HL-60 (cell line): ENCODE measurements at regions not wholly inside any gene's neighbourhood (a gene's known extent, or its start where the extent isn't known, plus 50 kb on each side); places are given as distances from the start of the nearest gene placed in this dataset.

Experiments used
- DNase-seq, 2 experiments: peaks; one replicate each; pipeline ENCODE4 v3.0.0-alpha.2; 2010 to 2020; ENCODE audit warnings: low read depth in 1 of 2, low spot score in 1 of 2
- H3K27ac ChIP-seq: fragments of 250-450 bp; sonication (Bioruptor Pico); replicated peaks from 2 replicates; pipeline ENCODE4 v1.5.1; 2020; ENCODE audit warnings: mild to moderate bottlenecking, moderate library complexity
- H3K27me3 ChIP-seq: fragments of 250-450 bp; sonication (Bioruptor Pico); 2 replicates; pipeline ENCODE4 v1.5.1; 2021; ENCODE audit warnings: mild to moderate bottlenecking, moderate library complexity; ENCODE audit not compliant: insufficient read depth, poor library complexity, severe bottlenecking
- H3K4me3 ChIP-seq: replicated peaks from 2 replicates; pipeline ENCODE4 v1.5.1; 2011; ENCODE audit warnings: mild to moderate bottlenecking, control low read depth, low read length; ENCODE audit not compliant: insufficient read depth
- CTCF ChIP-seq: IDR thresholded peaks from one replicate; pipeline ENCODE4 v1.5.1; 2011; ENCODE audit warnings: low read length, control low read depth, inconsistent platforms; ENCODE audit not compliant: insufficient read depth
- GABPA ChIP-seq: IDR thresholded peaks from 2 replicates; pipeline ENCODE4 v1.6.1; 2012; ENCODE audit warnings: low read depth
- POLR2AphosphoS5 ChIP-seq: IDR thresholded peaks from 2 replicates; pipeline ENCODE4 v1.6.1; 2012; ENCODE audit warnings: low read depth
- REST ChIP-seq: IDR thresholded peaks from 2 replicates; pipeline ENCODE4 v1.6.1; 2012; ENCODE audit warnings: low read depth; ENCODE audit not compliant: insufficient replicate concordance
- SPI1 ChIP-seq: IDR thresholded peaks from 2 replicates; pipeline ENCODE4 v1.6.1; 2012; ENCODE audit warnings: low read depth, mild to moderate bottlenecking, borderline replicate concordance

- no peak overlapping the region for H3K27ac ChIP-seq
- no peak overlapping the region for H3K4me3 ChIP-seq
- DNase-seq: no peak
- TF ChIP-seq CTCF (no peak), POLR2AphosphoS5 (no peak), REST (no peak), GABPA (no peak), SPI1 (no peak)
- H3K27me3 ChIP-seq: no peaks in the 10 kb centered on the region
Measured at GRCh38 chr22:26109686-26110315, 59.5 kb upstream of the SEZ6L start.

GRCh38 chr22:26114826-26115225 is 54.4 kb upstream of the SEZ6L start:
- Histone ChIP-seq H3K4me3 (no peak overlapping the region), H3K27me3 (no peaks in the 10 kb centered on the region), H3K27ac (no peak overlapping the region)
- DNase-seq: no peak
- TF ChIP-seq REST (no peak), SPI1 (no peak), CTCF (no peak), GABPA (no peak)

- TF ChIP-seq GABPA (no peak), REST (no peak), POLR2AphosphoS5 (no peak), SPI1 (no peak), CTCF (no peak)
- peaks cover 2% of the 10 kb centered on the region for H3K27me3 ChIP-seq
- no peak for DNase-seq
Measured at GRCh38 chr22:26115266-26115665, 54.0 kb upstream of the SEZ6L start.

More at GRCh38 chr22:26115266-26115665, 54.0 kb upstream of the SEZ6L start:
- Histone ChIP-seq H3K4me3 (no peak overlapping the region), H3K27ac (no peak overlapping the region)
